Activated CD4-positive, alpha-beta T cell treated with anti-CD3 and anti-CD28 coated beads, Interleukin-2, amount 10 ng/mL, durations not matched to agents 7 days and 5 days (primary cell): ENCODE measurements at regions not wholly inside any gene's neighbourhood (a gene's known extent, or its start where the extent isn't known, plus 50 kb on each side); places are given as distances from the start of the nearest gene placed in this dataset.

Experiments
- CTCF ChIA-PET: fragments of 350-600 bp; sonication (Branson Sonifier 250); formaldehyde crosslinking; loops from one replicate; lab custom pipeline; 2021; ENCODE audit warnings: antibody characterized with exemption; lab: Charles Lee
- POLR2A ChIA-PET: fragments of 350-600 bp; sonication (Branson Sonifier 250); formaldehyde crosslinking; loops from one replicate; lab custom pipeline; 2021; ENCODE audit warnings: antibody characterized with exemption; lab: Charles Lee
- DNase-seq: peaks from one replicate; pipeline ENCODE4 v3.0.0-alpha.2; 2020
- H3K27ac Mint-ChIP-seq: one replicate; pipeline ENCODE4 v1.8.0; 2021; ENCODE audit warnings: mild to moderate bottlenecking, moderate library complexity, mixed read lengths
- H3K27me3 Mint-ChIP-seq: one replicate; pipeline ENCODE4 v1.8.0; 2021; ENCODE audit warnings: mixed read lengths
- H3K36me3 Mint-ChIP-seq: one replicate; pipeline ENCODE4 v1.8.0; 2021; ENCODE audit warnings: low read depth, mixed read lengths
- H3K4me1 Mint-ChIP-seq: one replicate; pipeline ENCODE4 v1.8.0; 2021; ENCODE audit warnings: mixed read lengths
- H3K4me3 Mint-ChIP-seq: one replicate; pipeline ENCODE4 v1.8.0; 2021; ENCODE audit warnings: mild to moderate bottlenecking, moderate library complexity, mixed read lengths
- H3K9me3 Mint-ChIP-seq: one replicate; pipeline ENCODE4 v1.8.0; 2021; ENCODE audit warnings: mixed read lengths

DNA sequence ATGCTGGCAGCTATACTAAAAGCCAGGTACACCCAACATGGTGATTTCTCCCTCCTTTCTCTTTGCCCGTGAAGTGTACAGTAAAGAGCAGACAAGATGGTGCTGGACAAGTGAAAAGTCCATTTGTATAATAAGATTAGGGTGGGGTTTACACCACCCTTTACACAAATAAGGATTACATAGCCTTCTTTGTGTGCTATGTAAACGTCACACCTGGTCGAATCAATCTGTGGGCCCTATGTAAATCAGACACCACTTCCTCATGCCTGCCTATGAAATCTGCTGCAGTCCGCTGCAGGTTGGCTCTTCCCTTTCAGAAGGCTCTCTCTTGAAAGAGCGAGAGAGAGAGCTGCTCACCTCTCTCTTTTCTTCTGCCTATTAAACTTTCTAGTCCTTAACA is 1054.3 kb upstream of the SLC39A10 start:
- no peaks in the 10 kb centered on the region for H3K4me1 Mint-ChIP-seq
- CTCF ChIA-PET = no interaction called here
- no peaks in the 10 kb centered on the region for H3K27me3 Mint-ChIP-seq
- no peak for DNase-seq
- no peaks in the 10 kb centered on the region for H3K36me3 Mint-ChIP-seq
- POLR2A ChIA-PET = no interaction called here
- H3K27ac Mint-ChIP-seq = no peak overlapping the region
- H3K4me3 Mint-ChIP-seq = no peak overlapping the region
- peaks cover 8% of the 10 kb centered on the region for H3K9me3 Mint-ChIP-seq

DNA sequence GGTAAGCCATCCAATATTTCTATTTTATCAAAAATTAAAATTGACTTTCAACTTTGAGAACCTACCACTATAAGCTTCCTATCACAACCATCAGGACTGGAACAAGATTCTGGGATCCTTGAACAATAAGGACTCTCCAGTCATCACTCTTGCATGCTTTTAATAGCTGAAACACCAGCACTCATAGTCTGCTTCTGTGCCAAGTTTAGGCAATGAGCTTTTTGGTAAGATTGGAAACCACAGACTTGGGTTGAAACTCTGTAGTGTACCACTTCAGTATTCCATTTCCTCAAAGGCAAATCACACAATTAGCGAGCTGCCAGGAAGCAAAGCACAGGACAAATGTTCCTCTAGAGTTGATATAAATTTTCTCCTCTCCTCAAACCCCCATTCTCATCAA is 1065.8 kb upstream of the SLC39A10 start:
- no peak for DNase-seq
- no peaks in the 10 kb centered on the region for H3K27me3 Mint-ChIP-seq
- CTCF ChIA-PET = interaction anchor here (0.6 kb wide), 2 partner anchors 134 to 1419 kb away, joined by 3 read pairs; no protein-coding TSS in a partner anchor
- H3K4me1 Mint-ChIP-seq = no peaks in the 10 kb centered on the region
- no peaks in the 10 kb centered on the region for H3K9me3 Mint-ChIP-seq
- POLR2A ChIA-PET = no interaction called here
- no peak overlapping the region for H3K4me3 Mint-ChIP-seq
- H3K36me3 Mint-ChIP-seq = no peaks in the 10 kb centered on the region
- no peak overlapping the region for H3K27ac Mint-ChIP-seq

DNA sequence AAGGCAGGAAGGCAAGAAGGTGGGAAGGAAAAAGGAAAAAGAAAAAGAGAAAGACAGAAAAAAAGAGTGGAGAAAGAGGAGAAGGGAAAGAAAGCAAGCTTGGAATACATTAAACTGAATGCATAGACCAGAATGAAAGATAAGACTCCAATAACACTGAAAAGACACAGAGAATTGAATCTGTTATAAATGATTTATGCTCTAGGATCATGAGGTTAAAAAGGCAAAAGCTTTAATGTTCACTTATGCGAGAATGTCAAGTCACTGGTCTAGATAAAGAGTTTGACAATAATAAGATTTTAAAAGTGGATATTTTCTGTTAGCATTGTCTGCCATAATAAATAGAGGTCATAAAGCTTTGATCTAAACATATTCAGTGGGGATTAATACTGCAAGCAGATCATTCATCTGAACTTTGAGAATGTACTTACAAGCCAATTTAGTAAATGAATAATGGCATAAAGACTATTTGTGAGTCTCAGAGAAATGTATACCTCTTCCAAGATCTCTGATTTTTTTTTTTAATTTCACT is 1069.2 kb upstream of the SLC39A10 start:
- POLR2A ChIA-PET = interaction anchor here (0.6 kb wide), 1 partner anchor 9 kb away, joined by 4 read pairs; no protein-coding TSS in a partner anchor
- no peak for DNase-seq
- no peaks in the 10 kb centered on the region for H3K4me1 Mint-ChIP-seq
- H3K27me3 Mint-ChIP-seq = no peaks in the 10 kb centered on the region
- no peak overlapping the region for H3K27ac Mint-ChIP-seq
- no peaks in the 10 kb centered on the region for H3K36me3 Mint-ChIP-seq
- no peaks in the 10 kb centered on the region for H3K9me3 Mint-ChIP-seq
- no peak overlapping the region for H3K4me3 Mint-ChIP-seq
- CTCF ChIA-PET = no interaction called here

- no peak for DNase-seq
- ChIA-PET POLR2A (no interaction called here), CTCF (no interaction called here)
- Mint-ChIP-seq H3K27ac (no peak overlapping the region), H3K36me3 (no peaks in the 10 kb centered on the region), H3K27me3 (peaks cover 4% of the 10 kb centered on the region), H3K4me1 (no peaks in the 10 kb centered on the region), H3K4me3 (no peak overlapping the region), H3K9me3 (no peaks in the 10 kb centered on the region)
These were observed 1089.4 kb upstream of the SLC39A10 start for GRCh38 chr2:194567661-194568017.

GRCh38 chr2:194566907-194567660 is 1089.9 kb upstream of the SLC39A10 start:
- ChIA-PET POLR2A (no interaction called here), CTCF (no interaction called here)
- no peaks in the 10 kb centered on the region for H3K4me1 Mint-ChIP-seq
- H3K36me3 Mint-ChIP-seq = no peaks in the 10 kb centered on the region
- H3K27ac Mint-ChIP-seq = no peak overlapping the region
- H3K4me3 Mint-ChIP-seq = no peak overlapping the region
- H3K9me3 Mint-ChIP-seq = no peaks in the 10 kb centered on the region
- peaks cover 4% of the 10 kb centered on the region for H3K27me3 Mint-ChIP-seq
- no peak for DNase-seq

- ChIA-PET CTCF (no interaction called here), POLR2A (no interaction called here)
- Mint-ChIP-seq H3K27me3 (peaks cover 4% of the 10 kb centered on the region), H3K4me1 (no peaks in the 10 kb centered on the region), H3K9me3 (no peaks in the 10 kb centered on the region), H3K27ac (no peak overlapping the region), H3K36me3 (no peaks in the 10 kb centered on the region), H3K4me3 (no peak overlapping the region)
- no peak for DNase-seq
These were observed 1092.6 kb upstream of the SLC39A10 start for GRCh38 chr2:194564422-194564821.

DNA sequence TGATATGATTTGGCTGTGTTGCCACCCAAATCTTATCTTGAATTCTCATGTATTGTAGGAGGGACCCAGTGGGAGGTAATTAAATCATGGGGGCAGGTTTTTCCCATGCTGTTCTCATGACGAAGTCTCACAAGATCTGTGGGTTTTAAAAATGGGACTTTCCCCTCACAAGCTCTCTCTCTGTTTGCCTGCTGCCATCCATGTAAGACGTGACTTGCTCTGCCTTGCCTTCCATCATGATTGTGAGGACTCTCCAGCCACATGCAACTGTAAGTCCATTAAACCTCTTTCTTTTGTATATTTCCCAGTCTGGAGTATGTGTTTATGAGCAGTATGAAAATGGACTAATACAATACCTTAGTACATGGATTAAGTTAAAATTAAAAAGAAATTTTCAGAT is 1094.7 kb upstream of the SLC39A10 start:
- Mint-ChIP-seq H3K36me3 (no peaks in the 10 kb centered on the region), H3K4me1 (no peaks in the 10 kb centered on the region), H3K27me3 (no peaks in the 10 kb centered on the region), H3K9me3 (no peaks in the 10 kb centered on the region), H3K4me3 (no peak overlapping the region), H3K27ac (no peak overlapping the region)
- CTCF ChIA-PET = no interaction called here
- POLR2A ChIA-PET = no interaction called here
- DNase-seq = no peak

- no peak for DNase-seq
- no peaks in the 10 kb centered on the region for H3K36me3 Mint-ChIP-seq
- H3K9me3 Mint-ChIP-seq = no peaks in the 10 kb centered on the region
- H3K27ac Mint-ChIP-seq = no peak overlapping the region
- no peak overlapping the region for H3K4me3 Mint-ChIP-seq
- ChIA-PET CTCF (no interaction called here), POLR2A (no interaction called here)
- no peaks in the 10 kb centered on the region for H3K27me3 Mint-ChIP-seq
- H3K4me1 Mint-ChIP-seq = no peaks in the 10 kb centered on the region
These were observed 1097.1 kb upstream of the SLC39A10 start for GRCh38 chr2:194559964-194560363.

- CTCF ChIA-PET = no interaction called here
- DNase-seq = no peak
- no peak overlapping the region for H3K27ac Mint-ChIP-seq
- H3K4me1 Mint-ChIP-seq = no peaks in the 10 kb centered on the region
- no peaks in the 10 kb centered on the region for H3K36me3 Mint-ChIP-seq
- H3K9me3 Mint-ChIP-seq = no peaks in the 10 kb centered on the region
- no peak overlapping the region for H3K4me3 Mint-ChIP-seq
- no peaks in the 10 kb centered on the region for H3K27me3 Mint-ChIP-seq
- POLR2A ChIA-PET = no interaction called here
These were observed 1097.5 kb upstream of the SLC39A10 start for GRCh38 chr2:194559523-194559922.

GRCh38 chr2:194557993-194558392 is 1099.0 kb upstream of the SLC39A10 start:
- H3K4me1 Mint-ChIP-seq = no peaks in the 10 kb centered on the region
- H3K27me3 Mint-ChIP-seq = no peaks in the 10 kb centered on the region
- no peak for DNase-seq
- H3K36me3 Mint-ChIP-seq = no peaks in the 10 kb centered on the region
- ChIA-PET POLR2A (no interaction called here), CTCF (no interaction called here)
- no peaks in the 10 kb centered on the region for H3K9me3 Mint-ChIP-seq
- no peak overlapping the region for H3K4me3 Mint-ChIP-seq
- no peak overlapping the region for H3K27ac Mint-ChIP-seq

- no peaks in the 10 kb centered on the region for H3K36me3 Mint-ChIP-seq
- H3K4me3 Mint-ChIP-seq = no peak overlapping the region
- H3K27me3 Mint-ChIP-seq = no peaks in the 10 kb centered on the region
- H3K9me3 Mint-ChIP-seq = no peaks in the 10 kb centered on the region
- ChIA-PET POLR2A (no interaction called here), CTCF (no interaction called here)
- no peak for DNase-seq
- no peaks in the 10 kb centered on the region for H3K4me1 Mint-ChIP-seq
- no peak overlapping the region for H3K27ac Mint-ChIP-seq
These were observed 1100.4 kb upstream of the SLC39A10 start for GRCh38 chr2:194556629-194557028.

DNA sequence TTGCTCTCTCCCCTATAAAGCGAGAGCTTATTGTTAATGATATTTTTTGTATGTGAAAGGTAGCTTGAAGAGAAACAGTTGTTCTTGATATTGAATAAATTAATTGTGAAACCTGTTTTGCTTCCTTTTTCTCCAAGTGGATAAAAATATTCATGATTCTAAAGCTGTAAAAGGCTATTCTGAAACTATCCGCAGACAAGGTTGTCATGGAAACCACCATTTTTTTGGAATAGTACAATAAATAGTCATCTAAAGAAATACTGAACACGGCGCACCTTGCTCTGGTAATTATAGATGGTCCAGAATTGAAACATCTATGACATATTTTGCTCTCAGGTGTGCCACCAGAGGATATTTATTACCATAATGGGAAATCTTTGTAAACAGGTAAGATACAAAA is 1103.0 kb upstream of the SLC39A10 start:
- DNase-seq = no peak
- no peak overlapping the region for H3K27ac Mint-ChIP-seq
- H3K36me3 Mint-ChIP-seq = no peaks in the 10 kb centered on the region
- ChIA-PET CTCF (no interaction called here), POLR2A (no interaction called here)
- no peak overlapping the region for H3K4me3 Mint-ChIP-seq
- no peaks in the 10 kb centered on the region for H3K4me1 Mint-ChIP-seq
- H3K27me3 Mint-ChIP-seq = no peaks in the 10 kb centered on the region
- no peaks in the 10 kb centered on the region for H3K9me3 Mint-ChIP-seq

DNA sequence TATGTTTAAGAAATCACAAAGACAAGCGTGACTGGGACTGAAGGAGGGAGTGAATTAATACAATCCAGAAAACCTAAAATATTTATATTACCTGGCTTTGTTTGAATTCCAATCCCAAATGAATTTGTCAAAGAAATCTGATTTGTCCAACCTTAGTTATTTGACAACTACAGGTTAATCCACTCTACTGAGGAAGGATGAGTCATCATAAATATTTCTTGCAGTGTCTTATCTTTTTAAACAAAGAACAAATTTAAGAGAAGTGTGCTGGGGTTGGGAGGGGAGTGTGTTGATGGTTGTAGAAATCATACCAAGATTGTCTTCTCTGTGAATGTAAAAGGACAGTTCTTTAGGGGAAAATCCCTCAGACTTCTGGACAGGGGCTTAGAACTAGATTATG is 1106.3 kb upstream of the SLC39A10 start:
- no peak for DNase-seq
- Mint-ChIP-seq H3K9me3 (no peaks in the 10 kb centered on the region), H3K4me3 (no peak overlapping the region), H3K36me3 (no peaks in the 10 kb centered on the region), H3K4me1 (no peaks in the 10 kb centered on the region), H3K27ac (no peak overlapping the region), H3K27me3 (no peaks in the 10 kb centered on the region)
- POLR2A ChIA-PET = no interaction called here
- CTCF ChIA-PET = no interaction called here

GRCh38 chr2:194549387-194549786 is 1107.6 kb upstream of the SLC39A10 start:
- H3K4me3 Mint-ChIP-seq = no peak overlapping the region
- no peaks in the 10 kb centered on the region for H3K27me3 Mint-ChIP-seq
- no peaks in the 10 kb centered on the region for H3K36me3 Mint-ChIP-seq
- H3K27ac Mint-ChIP-seq = no peak overlapping the region
- no peak for DNase-seq
- ChIA-PET POLR2A (no interaction called here), CTCF (no interaction called here)
- H3K9me3 Mint-ChIP-seq = no peaks in the 10 kb centered on the region
- no peaks in the 10 kb centered on the region for H3K4me1 Mint-ChIP-seq
